Body of pancreas (tissue), 4 donors: ENCODE measurements at regions not wholly inside any gene's neighbourhood (a gene's known extent, or its start where the extent isn't known, plus 50 kb on each side); places are given as distances from the start of the nearest gene placed in this dataset.

ENCODE experiments used
- CTCF ChIP-seq, 7 experiments: fragments of 450-650 bp in 4 of 7; fragments of 200-600 bp in 3 of 7; sonication (generic) in 3 of 7; IDR thresholded peaks; one replicate each; pipeline ENCODE4 v1.5.1; 2016 to 2019; ENCODE audit warnings: antibody characterized with exemption in 7 of 7
- POLR2A ChIP-seq, 3 donors: fragments of 450-650 bp; IDR thresholded peaks; one replicate each; pipeline ENCODE4 v1.6.1; 2016; ENCODE audit warnings: antibody characterized with exemption in 3 of 3, mild to moderate bottlenecking in 2 of 3

- no peak for TF ChIP-seq CTCF (IDR thresholded peaks at IDR 0.05)
- TF ChIP-seq POLR2A (IDR thresholded peaks at IDR 0.05): no peak
Observed at GRCh38 chr13:22126433-22127021, 455.7 kb downstream of the FGF9 start.
